A549 (cell line): ENCODE measurements at regions not wholly inside any gene's neighbourhood (a gene's known extent, or its start where the extent isn't known, plus 50 kb on each side); places are given as distances from the start of the nearest gene placed in this dataset.

Source experiments
- ATAC-seq, 2 experiments: fragments of 200-7000 bp in 1 of 2; fragments of >200 bp in 1 of 2; cut with Nextera tagmentation in 1 of 2; cut with Tn5 transposase in 1 of 2; 3 replicates each; pipeline versions ENCODE4 v1.8.0 to v1.9.1; 2018 to 2020; ENCODE audit warnings: mild to moderate bottlenecking in 1 of 2, moderate library complexity in 1 of 2
- CTCF ChIA-PET: fragments of 300-600 bp; sonication (Branson Sonifier 250); formaldehyde crosslinking; extraction: SDS; loops from one replicate; lab custom pipeline; 2021; ENCODE audit warnings: antibody characterized with exemption, inconsistent platforms; lab: Yijun Ruan, JAX
- POLR2A ChIA-PET: fragments of 350-600 bp; formaldehyde crosslinking; extraction: SDS; loops from one replicate; lab custom pipeline; 2021; ENCODE audit warnings: antibody characterized with exemption, inconsistent platforms; lab: Yijun Ruan, JAX
- DNase-seq, 2 experiments: peaks; one replicate each; pipeline versions ENCODE4 v3.0.0 to v3.0.0-alpha.2; 2011 to 2016; ENCODE audit warnings: low read depth in 1 of 2, low spot score in 1 of 2
- FAIRE-seq: peaks from 2 replicates; lab custom pipeline; 2011; peaks lifted over from hg19 to GRCh38; lab: Jason Lieb, UNC
- H3K27ac ChIP-seq, 2 experiments: fragments of >200 bp; sonication (Bioruptor Twin); formaldehyde crosslinking; 3 replicates each; pipeline ENCODE4 v1.5.1; 2016 to 2017
- H3K4me1 ChIP-seq: fragments of >200 bp; sonication (Bioruptor Twin); formaldehyde crosslinking; 3 replicates; pipeline ENCODE4 v1.6.1; 2016
- H3K4me2 ChIP-seq: fragments of >200 bp; sonication (Bioruptor Twin); formaldehyde crosslinking; 3 replicates; pipeline ENCODE4 v1.6.1; 2016
- H3K4me3 ChIP-seq: fragments of >200 bp; sonication (Bioruptor Twin); formaldehyde crosslinking; 3 replicates; pipeline ENCODE4 v1.5.1; 2016
- H3K9me3 ChIP-seq: fragments of >200 bp; sonication (Bioruptor Twin); formaldehyde crosslinking; 3 replicates; pipeline ENCODE4 v1.6.1; 2016
- CBX2 ChIP-seq: fragments of 200-600 bp; sonication (generic); IDR thresholded peaks from 2 replicates; pipeline ENCODE4 v1.6.1; 2016; ENCODE audit warnings: low read depth, mild to moderate bottlenecking, borderline replicate concordance
- HOXA7 ChIP-seq: fragments of 250-450 bp; sonication (Bioruptor Pico); IDR thresholded peaks from 2 replicates; pipeline ENCODE4 v1.5.0; 2020; ENCODE audit warnings: mild to moderate bottlenecking, moderate library complexity
- HOXB13 ChIP-seq: fragments of 250-450 bp; sonication (Bioruptor Pico); IDR thresholded peaks from 2 replicates; pipeline ENCODE4 v1.5.0; 2020; ENCODE audit warnings: low read depth, mild to moderate bottlenecking, moderate library complexity
- HOXB5 ChIP-seq: fragments of 250-450 bp; sonication (Bioruptor Pico); IDR thresholded peaks from 2 replicates; pipeline ENCODE4 v1.5.0; 2020; ENCODE audit warnings: mild to moderate bottlenecking, moderate library complexity
- JUN ChIP-seq, 2 experiments: fragments of >200 bp; sonication (Bioruptor Twin); formaldehyde crosslinking; IDR thresholded peaks; 2 replicates in 1 of 2; 3 replicates in 1 of 2; pipeline ENCODE4 v1.6.1; 2016 to 2017
- MAFK ChIP-seq: fragments of 450-650 bp; IDR thresholded peaks from 2 replicates; pipeline ENCODE4 v1.6.1; 2014; ENCODE audit not compliant: partially characterized antibody
- NFE2L2 ChIP-seq: fragments of 150-350 bp; conservative IDR thresholded peaks from 2 replicates; pipeline ENCODE4 v1.6.1; 2014; ENCODE audit warnings: low read length
- PHF8 ChIP-seq: fragments of 200-600 bp; sonication (generic); IDR thresholded peaks from 2 replicates; pipeline ENCODE4 v1.6.1; 2016; ENCODE audit warnings: low read depth, mild to moderate bottlenecking, antibody characterized with exemption, moderate library complexity, borderline replicate concordance
- RAD21 ChIP-seq, 2 experiments: fragments of >200 bp in 1 of 2; sonication (Bioruptor Twin) in 1 of 2; formaldehyde crosslinking in 1 of 2; IDR thresholded peaks in 1 of 2; conservative IDR thresholded peaks in 1 of 2; 2 replicates in 1 of 2; 3 replicates in 1 of 2; pipeline ENCODE4 v1.6.1; 2012 to 2018; ENCODE audit warnings: inconsistent platforms in 1 of 2
- RCOR1 ChIP-seq: fragments of 150-350 bp; IDR thresholded peaks from 2 replicates; pipeline ENCODE4 v1.6.1; 2014; ENCODE audit warnings: antibody characterized with exemption, low read length, low read depth
- RFX5 ChIP-seq: fragments of 450-650 bp; IDR thresholded peaks from 2 replicates; pipeline ENCODE4 v1.7.1; 2014; ENCODE audit warnings: antibody characterized with exemption, mild to moderate bottlenecking, moderate library complexity
- SMC3 ChIP-seq: fragments of >200 bp; sonication (Bioruptor Twin); formaldehyde crosslinking; IDR thresholded peaks from 3 replicates; pipeline ENCODE4 v1.6.1; 2018; ENCODE audit warnings: inconsistent platforms
- SREBF2 ChIP-seq: fragments of 450-650 bp; IDR thresholded peaks from 2 replicates; pipeline ENCODE4 v1.6.1; 2014; ENCODE audit warnings: mild to moderate bottlenecking, moderate library complexity
- ZFP36 ChIP-seq: fragments of 450-650 bp; IDR thresholded peaks from 2 replicates; pipeline ENCODE4 v1.6.1; 2014; ENCODE audit warnings: borderline replicate concordance; ENCODE audit not compliant: partially characterized antibody
- WGBS: methylation state at CpG from one replicate; pipeline ENCODE4 v1.1.6; 2017; ENCODE audit errors: missing lambda C conversion rate; 5-methylcytosine and 5-hydroxymethylcytosine counted together
- TF ChIP-seq, protein P1 (sequence below): fragments of >200 bp; sonication (Bioruptor Twin); formaldehyde crosslinking; IDR thresholded peaks from 2 replicates; pipeline ENCODE4 v1.6.1; 2016
- TF ChIP-seq, protein P2 (sequence below): IDR thresholded peaks from 2 replicates; pipeline ENCODE4 v1.6.1; 2012
- TF ChIP-seq, protein P3 (sequence below): fragments of >200 bp; sonication (Bioruptor Twin); formaldehyde crosslinking; IDR thresholded peaks from 3 replicates; pipeline ENCODE4 v1.6.1; 2016
- TF ChIP-seq, protein P4 (sequence below): IDR thresholded peaks from 2 replicates; pipeline ENCODE4 v1.6.1; 2012; ENCODE audit warnings: low read depth, borderline replicate concordance
- TF ChIP-seq, protein P5 (sequence below): fragments of 250-450 bp; sonication (Bioruptor Pico); IDR thresholded peaks from 2 replicates; pipeline ENCODE4 v1.5.0; 2020; ENCODE audit warnings: low read depth, mild to moderate bottlenecking, moderate library complexity
- TF ChIP-seq, protein P6 (sequence below): fragments of 450-650 bp; IDR thresholded peaks from 2 replicates; pipeline ENCODE4 v1.6.1; 2014; ENCODE audit warnings: antibody characterized with exemption
- TF ChIP-seq, protein P7 (sequence below): fragments of >200 bp; sonication (Bioruptor Twin); formaldehyde crosslinking; IDR thresholded peaks from 3 replicates; pipeline ENCODE4 v1.5.1; 2016

DNA sequence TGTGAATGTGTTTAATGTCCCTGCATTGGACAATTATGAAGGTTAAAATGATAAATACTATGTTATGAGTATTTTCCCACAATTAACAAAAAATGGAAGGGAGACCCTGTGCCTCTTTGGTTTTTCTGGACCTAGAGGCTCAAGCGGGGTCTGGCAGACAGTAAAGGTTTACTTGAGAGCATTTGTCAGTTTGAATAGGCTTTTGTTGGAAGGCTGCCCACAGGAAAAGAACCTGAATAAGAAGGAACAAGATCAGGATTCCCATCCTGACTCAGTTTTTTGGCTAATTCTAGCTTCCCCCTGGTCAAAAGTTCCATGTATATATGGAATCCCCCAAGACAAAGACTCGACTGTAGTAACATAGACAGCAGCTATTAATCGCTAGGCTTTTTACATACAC is 150.9 kb upstream of the JUN start:
- peaks cover 41% of the 10 kb centered on the region for H3K4me1 ChIP-seq
- DNase-seq: no peak
- no peak overlapping the region for H3K4me3 ChIP-seq
- H3K9me3 ChIP-seq: no peaks in the 10 kb centered on the region
- H3K4me2 ChIP-seq: no peak overlapping the region
- ChIA-PET POLR2A (no interaction called here), CTCF (interaction anchor here (0.7 kb wide), 1 partner anchor 225 kb away, joined by 3 read pairs; no protein-coding TSS in a partner anchor)
- ATAC-seq: no peak
- FAIRE-seq: no peak
- peak overlapping the region; percentile 37 to 91; a peak in 4 of 6 replicates for H3K27ac ChIP-seq
- no peak for TF ChIP-seq HOXA7 (CRISPR knock-in tag)
- no peak for TF ChIP-seq JUN (IDR thresholded peaks at IDR 0.05)
- TF ChIP-seq HOXB5 (CRISPR knock-in tag): no peak
- TF ChIP-seq, protein P1, sequence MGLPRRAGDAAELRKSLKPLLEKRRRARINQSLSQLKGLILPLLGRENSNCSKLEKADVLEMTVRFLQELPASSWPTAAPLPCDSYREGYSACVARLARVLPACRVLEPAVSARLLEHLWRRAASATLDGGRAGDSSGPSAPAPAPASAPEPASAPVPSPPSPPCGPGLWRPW: no peak
- WGBS: 87% methylated on average over 3 of the region's 3 CpGs

DNA sequence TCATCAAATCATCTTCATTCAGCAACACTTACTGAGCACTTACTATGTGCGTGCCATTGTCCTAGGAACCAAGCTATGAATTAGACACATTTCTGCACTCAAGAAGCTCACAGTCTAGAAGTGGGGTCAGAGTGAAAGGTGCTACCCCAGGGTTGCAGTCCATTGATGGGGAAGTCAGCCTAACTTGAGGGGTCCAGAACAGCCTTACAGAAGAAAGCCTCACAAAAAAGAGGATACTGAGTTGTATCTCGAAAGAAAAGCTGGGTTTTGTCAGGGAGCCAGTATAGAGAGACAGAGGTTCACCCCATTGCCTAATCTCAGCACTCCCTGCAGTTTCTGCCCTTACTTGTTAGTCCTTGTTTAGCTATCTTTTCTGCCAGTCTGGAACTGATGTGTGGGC is 153.1 kb upstream of the JUN start:
- DNase-seq: no peak
- TF ChIP-seq, protein P2, sequence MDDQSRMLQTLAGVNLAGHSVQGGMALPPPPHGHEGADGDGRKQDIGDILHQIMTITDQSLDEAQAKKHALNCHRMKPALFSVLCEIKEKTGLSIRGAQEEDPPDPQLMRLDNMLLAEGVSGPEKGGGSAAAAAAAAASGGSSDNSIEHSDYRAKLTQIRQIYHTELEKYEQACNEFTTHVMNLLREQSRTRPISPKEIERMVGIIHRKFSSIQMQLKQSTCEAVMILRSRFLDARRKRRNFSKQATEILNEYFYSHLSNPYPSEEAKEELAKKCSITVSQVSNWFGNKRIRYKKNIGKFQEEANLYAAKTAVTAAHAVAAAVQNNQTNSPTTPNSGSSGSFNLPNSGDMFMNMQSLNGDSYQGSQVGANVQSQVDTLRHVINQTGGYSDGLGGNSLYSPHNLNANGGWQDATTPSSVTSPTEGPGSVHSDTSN: no peak
- TF ChIP-seq RAD21 (conservative IDR thresholded peaks at IDR 0.05 in 1 of 2, IDR thresholded peaks at IDR 0.05 in 1 of 2) (no peak), ZFP36 (no peak), RCOR1 (no peak), SMC3 (no peak), SREBF2 (no peak), CBX2 (no peak)
- TF ChIP-seq, protein P3, sequence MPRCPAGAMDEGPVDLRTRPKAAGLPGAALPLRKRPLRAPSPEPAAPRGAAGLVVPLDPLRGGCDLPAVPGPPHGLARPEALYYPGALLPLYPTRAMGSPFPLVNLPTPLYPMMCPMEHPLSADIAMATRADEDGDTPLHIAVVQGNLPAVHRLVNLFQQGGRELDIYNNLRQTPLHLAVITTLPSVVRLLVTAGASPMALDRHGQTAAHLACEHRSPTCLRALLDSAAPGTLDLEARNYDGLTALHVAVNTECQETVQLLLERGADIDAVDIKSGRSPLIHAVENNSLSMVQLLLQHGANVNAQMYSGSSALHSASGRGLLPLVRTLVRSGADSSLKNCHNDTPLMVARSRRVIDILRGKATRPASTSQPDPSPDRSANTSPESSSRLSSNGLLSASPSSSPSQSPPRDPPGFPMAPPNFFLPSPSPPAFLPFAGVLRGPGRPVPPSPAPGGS: no peak
- peaks cover 18% of the 10 kb centered on the region for H3K4me1 ChIP-seq
- 91% methylated on average over 2 of the region's 2 CpGs for WGBS
- H3K4me3 ChIP-seq: no peak overlapping the region
- H3K4me2 ChIP-seq: no peak overlapping the region
- H3K27ac ChIP-seq: peak overlapping the region in 1 of 2 experiments; percentile 49; a peak in 3 of 6 replicates
- POLR2A ChIA-PET: no interaction called here
- no peak for ATAC-seq
- no peak for FAIRE-seq
- CTCF ChIA-PET: interaction anchor here (0.6 kb wide), 1 partner anchor 323 kb away, joined by 4 read pairs; no protein-coding TSS in a partner anchor
- H3K9me3 ChIP-seq: no peaks in the 10 kb centered on the region

DNA sequence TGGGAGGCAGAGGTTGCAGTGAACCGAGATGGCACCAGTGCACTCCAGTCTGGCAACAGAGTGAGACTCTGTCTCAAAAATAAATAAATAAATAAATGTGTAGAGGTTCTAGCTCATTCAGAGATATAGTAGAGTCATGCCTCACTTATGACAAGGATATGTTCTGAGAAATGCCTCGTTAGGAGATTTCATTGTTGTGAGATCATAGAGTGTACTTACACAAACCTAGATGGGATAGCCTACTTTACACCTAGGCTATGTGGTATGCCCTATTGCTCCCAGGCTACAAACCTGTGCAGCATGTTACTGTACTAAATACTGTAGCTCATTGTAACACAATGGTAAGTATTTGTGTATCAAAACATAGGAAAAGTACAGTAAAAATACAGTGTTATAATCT is 155.3 kb upstream of the JUN start:
- DNase-seq: no peak
- TF ChIP-seq RFX5: no peak
- no peak for TF ChIP-seq HOXB13 (CRISPR knock-in tag)
- TF ChIP-seq MAFK: no peak
- TF ChIP-seq, protein P4, sequence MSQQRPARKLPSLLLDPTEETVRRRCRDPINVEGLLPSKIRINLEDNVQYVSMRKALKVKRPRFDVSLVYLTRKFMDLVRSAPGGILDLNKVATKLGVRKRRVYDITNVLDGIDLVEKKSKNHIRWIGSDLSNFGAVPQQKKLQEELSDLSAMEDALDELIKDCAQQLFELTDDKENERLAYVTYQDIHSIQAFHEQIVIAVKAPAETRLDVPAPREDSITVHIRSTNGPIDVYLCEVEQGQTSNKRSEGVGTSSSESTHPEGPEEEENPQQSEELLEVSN: no peak
- TF ChIP-seq, protein P5, sequence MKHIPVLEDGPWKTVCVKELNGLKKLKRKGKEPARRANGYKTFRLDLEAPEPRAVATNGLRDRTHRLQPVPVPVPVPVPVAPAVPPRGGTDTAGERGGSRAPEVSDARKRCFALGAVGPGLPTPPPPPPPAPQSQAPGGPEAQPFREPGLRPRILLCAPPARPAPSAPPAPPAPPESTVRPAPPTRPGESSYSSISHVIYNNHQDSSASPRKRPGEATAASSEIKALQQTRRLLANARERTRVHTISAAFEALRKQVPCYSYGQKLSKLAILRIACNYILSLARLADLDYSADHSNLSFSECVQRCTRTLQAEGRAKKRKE: no peak
- TF ChIP-seq, protein P2: no peak
- TF ChIP-seq, protein P6, sequence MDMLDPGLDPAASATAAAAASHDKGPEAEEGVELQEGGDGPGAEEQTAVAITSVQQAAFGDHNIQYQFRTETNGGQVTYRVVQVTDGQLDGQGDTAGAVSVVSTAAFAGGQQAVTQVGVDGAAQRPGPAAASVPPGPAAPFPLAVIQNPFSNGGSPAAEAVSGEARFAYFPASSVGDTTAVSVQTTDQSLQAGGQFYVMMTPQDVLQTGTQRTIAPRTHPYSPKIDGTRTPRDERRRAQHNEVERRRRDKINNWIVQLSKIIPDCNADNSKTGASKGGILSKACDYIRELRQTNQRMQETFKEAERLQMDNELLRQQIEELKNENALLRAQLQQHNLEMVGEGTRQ: no peak
- TF ChIP-seq PHF8: no peak
- TF ChIP-seq, protein P7, sequence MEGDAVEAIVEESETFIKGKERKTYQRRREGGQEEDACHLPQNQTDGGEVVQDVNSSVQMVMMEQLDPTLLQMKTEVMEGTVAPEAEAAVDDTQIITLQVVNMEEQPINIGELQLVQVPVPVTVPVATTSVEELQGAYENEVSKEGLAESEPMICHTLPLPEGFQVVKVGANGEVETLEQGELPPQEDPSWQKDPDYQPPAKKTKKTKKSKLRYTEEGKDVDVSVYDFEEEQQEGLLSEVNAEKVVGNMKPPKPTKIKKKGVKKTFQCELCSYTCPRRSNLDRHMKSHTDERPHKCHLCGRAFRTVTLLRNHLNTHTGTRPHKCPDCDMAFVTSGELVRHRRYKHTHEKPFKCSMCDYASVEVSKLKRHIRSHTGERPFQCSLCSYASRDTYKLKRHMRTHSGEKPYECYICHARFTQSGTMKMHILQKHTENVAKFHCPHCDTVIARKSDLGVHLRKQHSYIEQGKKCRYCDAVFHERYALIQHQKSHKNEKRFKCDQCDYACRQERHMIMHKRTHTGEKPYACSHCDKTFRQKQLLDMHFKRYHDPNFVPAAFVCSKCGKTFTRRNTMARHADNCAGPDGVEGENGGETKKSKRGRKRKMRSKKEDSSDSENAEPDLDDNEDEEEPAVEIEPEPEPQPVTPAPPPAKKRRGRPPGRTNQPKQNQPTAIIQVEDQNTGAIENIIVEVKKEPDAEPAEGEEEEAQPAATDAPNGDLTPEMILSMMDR: no peak
- no peak for TF ChIP-seq NFE2L2
- POLR2A ChIA-PET: interaction anchor here (0.6 kb wide), 1 partner anchor 34 kb away, joined by 4 read pairs; no protein-coding TSS in a partner anchor
- 41% methylated on average over 2 of the region's 2 CpGs for WGBS
- H3K9me3 ChIP-seq: no peaks in the 10 kb centered on the region
- H3K4me1 ChIP-seq: peaks cover 14% of the 10 kb centered on the region; the same call in 1 of the 3 replicates
- no peak overlapping the region for H3K4me3 ChIP-seq
- no peak overlapping the region for H3K27ac ChIP-seq
- H3K4me2 ChIP-seq: no peak overlapping the region
- CTCF ChIA-PET: no interaction called here
- no peak for ATAC-seq
- FAIRE-seq: no peak
